Stimulated activated CD8-positive, alpha-beta memory T cell treated with anti-CD3 and anti-CD28 coated beads, Interleukin-4, amount 100 ng/mL, for 48 hours (primary cell): ENCODE measurements at regions not wholly inside any gene's neighbourhood (a gene's known extent, or its start where the extent isn't known, plus 50 kb on each side); places are given as distances from the start of the nearest gene placed in this dataset.
"Not testable (repeated sequence)": the region's sequence is repeated elsewhere in the genome, so short reads cannot be mapped to it uniquely, and the experiment has no call there.

ENCODE experiments used
- DNase-seq: peaks from one replicate; pipeline ENCODE4 v3.0.0-alpha.2; 2020

- DNase-seq, result no peak
Measured at GRCh38 chr7:109659261-109659660, 1089.6 kb downstream of the DNAJB9 start.

- no peak for DNase-seq
Measured at GRCh38 chr7:109660401-109660800, 1090.7 kb downstream of the DNAJB9 start.

- DNase-seq, result no peak
Measured at GRCh38 chr7:109663806-109664205, 1094.1 kb downstream of the DNAJB9 start.

- not testable (repeated sequence) for DNase-seq
Measured at GRCh38 chr7:109687269-109687668, 1117.6 kb downstream of the DNAJB9 start.

GRCh38 chr7:109692613-109693012 is 1122.9 kb downstream of the DNAJB9 start:
- DNase-seq, result not testable (repeated sequence)

- DNase-seq, result no peak
Measured at GRCh38 chr7:109694149-109695071, 1124.7 kb downstream of the DNAJB9 start.

- DNase-seq, result no peak
Measured at GRCh38 chr7:109695419-109695818, 1125.7 kb downstream of the DNAJB9 start.

- no peak for DNase-seq
Measured at GRCh38 chr7:109696723-109697122, 1127.0 kb downstream of the DNAJB9 start.

- DNase-seq, result no peak
Measured at GRCh38 chr7:109699661-109700060, 1130.0 kb downstream of the DNAJB9 start.

- no peak for DNase-seq
Measured at GRCh38 chr7:109713366-109713765, 1143.7 kb downstream of the DNAJB9 start.

GRCh38 chr7:109719359-109719758 is 1149.7 kb downstream of the DNAJB9 start:
- not testable (repeated sequence) for DNase-seq

GRCh38 chr7:109734601-109735000 is 1164.9 kb downstream of the DNAJB9 start:
- no peak for DNase-seq

- DNase-seq, result no peak
Measured at GRCh38 chr7:109735881-109736280, 1166.2 kb downstream of the DNAJB9 start.

- DNase-seq, result no peak
Measured at GRCh38 chr7:109745677-109746410, 1176.2 kb downstream of the DNAJB9 start.

GRCh38 chr7:109751241-109751640 is 1181.6 kb downstream of the DNAJB9 start:
- DNase-seq, result no peak

- DNase-seq, result no peak
Measured at GRCh38 chr7:109752068-109752467, 1182.4 kb downstream of the DNAJB9 start.

GRCh38 chr7:109757713-109758112 is 1188.0 kb downstream of the DNAJB9 start:
- DNase-seq, result no peak

- no peak for DNase-seq
Measured at GRCh38 chr7:109763611-109764010, 1193.9 kb downstream of the DNAJB9 start.

- no peak for DNase-seq
Measured at GRCh38 chr7:109772161-109772560, 1202.5 kb downstream of the DNAJB9 start.

GRCh38 chr7:109782806-109783205 is 1213.1 kb downstream of the DNAJB9 start:
- DNase-seq, result no peak

GRCh38 chr7:109806548-109806947 is 1236.9 kb downstream of the DNAJB9 start:
- no peak for DNase-seq

- no peak for DNase-seq
Measured at GRCh38 chr7:109821156-109821555, 1251.5 kb downstream of the DNAJB9 start.

GRCh38 chr7:109834851-109835250 is 1256.1 kb upstream of the LRRN3 start:
- no peak for DNase-seq

- DNase-seq, result no peak
Measured at GRCh38 chr7:109835577-109835976, 1255.3 kb upstream of the LRRN3 start.
